ENCODE measurements at regions not wholly inside any gene's neighbourhood (a gene's known extent, or its start where the extent isn't known, plus 50 kb on each side); places are given as distances from the start of the nearest gene placed in this dataset.
"Not testable (repeated sequence)": the region's sequence is repeated elsewhere in the genome, so short reads cannot be mapped to it uniquely, and the experiment has no call there.

GRCh38 chr18:14945984-14946383 lies 198.0 kb downstream of the ANKRD30B start:
- intact Hi-C loops (cut with DNase I), result no loop called here
- Histone ChIP-seq H3K4me1 (no peaks in the 10 kb centered on the region), H3K4me3 (no peak overlapping the region), H3K9me3 (no peaks in the 10 kb centered on the region), H3K27me3 (no peaks in the 10 kb centered on the region), H3K27ac (no peak overlapping the region), H3K36me3 (no peaks in the 10 kb centered on the region)
- no peak for DNase-seq
- TF ChIP-seq POLR2A (IDR thresholded peaks at IDR 0.05) (no peak), CTCF (IDR thresholded peaks at IDR 0.05) (no peak)
- WGBS, 2 donors, result 88 to 94% methylated on average over 2 to 6 of the region's 7 CpGs

- H3K9me3 ChIP-seq; H3K27me3 ChIP-seq; DNase-seq; H3K36me3 ChIP-seq; H3K27ac ChIP-seq; H3K4me1 ChIP-seq; H3K4me3 ChIP-seq; intact Hi-C loops (cut with DNase I): not testable (repeated sequence)
- 45 to 57% methylated on average over 7 of the region's 7 CpGs for WGBS, 2 donors
These were observed 198.9 kb downstream of the ANKRD30B start for GRCh38 chr18:14946741-14947470.

GRCh38 chr18:14947482-14948162 lies 199.7 kb downstream of the ANKRD30B start:
- 63 to 65% methylated on average over 7 to 8 of the region's 8 CpGs for WGBS, 2 donors
- intact Hi-C loops (cut with DNase I), result no loop called here
- no peak for TF ChIP-seq POLR2A (IDR thresholded peaks at IDR 0.05)
- no peak for TF ChIP-seq CTCF (IDR thresholded peaks at IDR 0.05)
- no peak overlapping the region for H3K4me3 ChIP-seq
- DNase-seq, result no peak
- H3K36me3 ChIP-seq, result no peaks in the 10 kb centered on the region
- H3K4me1 ChIP-seq, result no peaks in the 10 kb centered on the region
- H3K27ac ChIP-seq, result no peak overlapping the region
- H3K9me3 ChIP-seq, result no peaks in the 10 kb centered on the region
- H3K27me3 ChIP-seq, result no peaks in the 10 kb centered on the region

- TF ChIP-seq CTCF (IDR thresholded peaks at IDR 0.05) (no peak), POLR2A (IDR thresholded peaks at IDR 0.05) (no peak)
- DNase-seq, result no peak
- Histone ChIP-seq H3K4me1 (no peaks in the 10 kb centered on the region), H3K27ac (no peak overlapping the region), H3K9me3 (no peaks in the 10 kb centered on the region), H3K27me3 (no peaks in the 10 kb centered on the region), H3K4me3 (no peak overlapping the region), H3K36me3 (no peaks in the 10 kb centered on the region)
- WGBS, 2 donors, result 15 to 20% methylated on average over 2 of the region's 3 CpGs
- intact Hi-C loops (cut with DNase I), result no loop called here
These were observed 200.2 kb downstream of the ANKRD30B start for GRCh38 chr18:14948163-14948540.

- Histone ChIP-seq H3K27me3 (no peaks in the 10 kb centered on the region), H3K9me3 (no peaks in the 10 kb centered on the region), H3K4me3 (no peak overlapping the region), H3K27ac (no peak overlapping the region), H3K4me1 (no peaks in the 10 kb centered on the region), H3K36me3 (no peaks in the 10 kb centered on the region)
- TF ChIP-seq POLR2A (IDR thresholded peaks at IDR 0.05) (no peak), CTCF (IDR thresholded peaks at IDR 0.05) (no peak)
- 57 to 62% methylated on average over 8 to 9 of the region's 9 CpGs for WGBS, 2 donors
- no peak for DNase-seq
- intact Hi-C loops (cut with DNase I), result no loop called here
These were observed 202.1 kb downstream of the ANKRD30B start for GRCh38 chr18:14949800-14950664.

GRCh38 chr18:14952444-14953077 lies 204.6 kb downstream of the ANKRD30B start:
- H3K4me3 ChIP-seq; H3K4me1 ChIP-seq; intact Hi-C loops (cut with DNase I); H3K27ac ChIP-seq; H3K9me3 ChIP-seq; H3K27me3 ChIP-seq; H3K36me3 ChIP-seq; DNase-seq: not testable (repeated sequence)
- 67 to 71% methylated on average over 2 of the region's 2 CpGs for WGBS, 2 donors

Data from esophagus squamous epithelium (tissue), 5 donors.